ENCODE measurements at regions not wholly inside any gene's neighbourhood (a gene's known extent, or its start where the extent isn't known, plus 50 kb on each side); places are given as distances from the start of the nearest gene placed in this dataset.
"Not testable (repeated sequence)": the region's sequence is repeated elsewhere in the genome, so short reads cannot be mapped to it uniquely, and the experiment has no call there.

GRCh38 chr4:15173251-15173650, 171.0 kb downstream of the CPEB2 start:
- Histone ChIP-seq H3K4me2 (ENCODE audit: low read length) (no peak overlapping the region), H3K36me3 (ENCODE audit: insufficient read depth, low read length) (no peaks in the 10 kb centered on the region), H2AFZ (ENCODE audit: low read depth, low read length) (no peak overlapping the region), H3K9ac (ENCODE audit: low read length) (no peak overlapping the region), H3K4me3 (ENCODE audit: low read length) (no peak overlapping the region), H3K27ac (ENCODE audit: low read length) (no peak overlapping the region), H3K79me2 (replicated peaks; ENCODE audit: insufficient read depth, low read length) (no peaks in the 10 kb centered on the region), H3F3A (ENCODE audit: insufficient read depth, low read length, poor library complexity, severe bottlenecking) (no peaks in the 10 kb centered on the region), H3K27me3 (ENCODE audit: insufficient read depth, low read depth, low read length) (no peaks in the 10 kb centered on the region), H3K9me3 (ENCODE audit: low read length) (no peaks in the 10 kb centered on the region), H3K9me2 (ENCODE audit: insufficient read depth, low read length) (no peaks in the 10 kb centered on the region), H4K20me1 (ENCODE audit: insufficient read depth) (no peaks in the 10 kb centered on the region)
- no peak for TF ChIP-seq RAD21 (conservative IDR thresholded peaks at IDR 0.05)
- TF ChIP-seq POLR2AphosphoS5 (IDR thresholded peaks at IDR 0.05), result no peak
- no peak for TF ChIP-seq SMC3 (conservative IDR thresholded peaks at IDR 0.05; ENCODE audit: poor library complexity)

- not testable (repeated sequence) for H3F3A ChIP-seq (ENCODE audit: insufficient read depth, low read length, poor library complexity, severe bottlenecking); H3K9me3 ChIP-seq (ENCODE audit: low read length); H3K4me2 ChIP-seq (ENCODE audit: low read length); H3K79me2 ChIP-seq (replicated peaks; ENCODE audit: insufficient read depth, low read length); H3K9me2 ChIP-seq (ENCODE audit: insufficient read depth, low read length); H2AFZ ChIP-seq (ENCODE audit: low read depth, low read length); H3K9ac ChIP-seq (ENCODE audit: low read length); H3K36me3 ChIP-seq (ENCODE audit: insufficient read depth, low read length); H4K20me1 ChIP-seq (ENCODE audit: insufficient read depth); H3K27ac ChIP-seq (ENCODE audit: low read length); H3K27me3 ChIP-seq (ENCODE audit: insufficient read depth, low read depth, low read length); H3K4me3 ChIP-seq (ENCODE audit: low read length)
These were observed 171.9 kb downstream of the CPEB2 start for GRCh38 chr4:15174168-15174567.

GRCh38 chr4:15179842-15180241, 177.6 kb downstream of the CPEB2 start:
- not testable (repeated sequence) for H4K20me1 ChIP-seq (ENCODE audit: insufficient read depth); H3F3A ChIP-seq (ENCODE audit: insufficient read depth, low read length, poor library complexity, severe bottlenecking); H3K9me3 ChIP-seq (ENCODE audit: low read length); H3K9me2 ChIP-seq (ENCODE audit: insufficient read depth, low read length); H3K27me3 ChIP-seq (ENCODE audit: insufficient read depth, low read depth, low read length); H3K36me3 ChIP-seq (ENCODE audit: insufficient read depth, low read length); H3K9ac ChIP-seq (ENCODE audit: low read length); H3K79me2 ChIP-seq (replicated peaks; ENCODE audit: insufficient read depth, low read length); H3K27ac ChIP-seq (ENCODE audit: low read length); H2AFZ ChIP-seq (ENCODE audit: low read depth, low read length); H3K4me3 ChIP-seq (ENCODE audit: low read length); H3K4me2 ChIP-seq (ENCODE audit: low read length)

GRCh38 chr4:15182600-15183220, 180.4 kb downstream of the CPEB2 start:
- Histone ChIP-seq H3K9me2 (ENCODE audit: insufficient read depth, low read length) (no peaks in the 10 kb centered on the region), H3K9me3 (ENCODE audit: low read length) (no peaks in the 10 kb centered on the region), H2AFZ (ENCODE audit: low read depth, low read length) (no peak overlapping the region), H3K27ac (ENCODE audit: low read length) (no peak overlapping the region), H3K4me3 (ENCODE audit: low read length) (no peak overlapping the region), H3K4me2 (ENCODE audit: low read length) (no peak overlapping the region), H4K20me1 (ENCODE audit: insufficient read depth) (no peaks in the 10 kb centered on the region), H3K9ac (ENCODE audit: low read length) (no peak overlapping the region), H3K27me3 (ENCODE audit: insufficient read depth, low read depth, low read length) (no peaks in the 10 kb centered on the region), H3K36me3 (ENCODE audit: insufficient read depth, low read length) (no peaks in the 10 kb centered on the region), H3F3A (ENCODE audit: insufficient read depth, low read length, poor library complexity, severe bottlenecking) (no peaks in the 10 kb centered on the region), H3K79me2 (replicated peaks; ENCODE audit: insufficient read depth, low read length) (no peaks in the 10 kb centered on the region)
- TF ChIP-seq POLR2AphosphoS5 (IDR thresholded peaks at IDR 0.05) (no peak), REST (IDR thresholded peaks at IDR 0.05; ENCODE audit: borderline replicate concordance) (no peak), EP300 (conservative IDR thresholded peaks at IDR 0.05; ENCODE audit: poor library complexity, severe bottlenecking) (no peak), MXI1 (conservative IDR thresholded peaks at IDR 0.05; ENCODE audit: poor library complexity, severe bottlenecking) (no peak), SMC3 (conservative IDR thresholded peaks at IDR 0.05; ENCODE audit: poor library complexity) (no peak), EZH2 (IDR thresholded peaks at IDR 0.05; ENCODE audit: borderline replicate concordance, insufficient read depth, low read length, poor library complexity, severe bottlenecking) (no peak), CTCF (IDR thresholded peaks at IDR 0.05; ENCODE audit: poor library complexity, severe bottlenecking) (no peak), RAD21 (conservative IDR thresholded peaks at IDR 0.05) (no peak)

Measured in neural cell (in vitro differentiated cells).